K562 (cell line): ENCODE measurements at regions not wholly inside any gene's neighbourhood (a gene's known extent, or its start where the extent isn't known, plus 50 kb on each side); places are given as distances from the start of the nearest gene placed in this dataset.

Source experiments
- ATAC-seq: fragments of 200-7000 bp; cut with Tn5 transposase; 3 replicates; pipeline ENCODE4 v1.9.1; 2020; ENCODE audit warnings: moderate library complexity
- BruUV-seq: library from RNA; stranded (reverse); fragments of 400-500 nt; replicated peaks from 2 replicates; lab custom pipeline; 2021; lab: Mats Ljungman, UMichigan
- CTCF ChIA-PET: fragments of 300-600 bp; formaldehyde crosslinking; extraction: SDS; loops from one replicate; lab custom pipeline; 2021; ENCODE audit warnings: low intra/inter-chr PET ratio; lab: Yijun Ruan, JAX
- POLR2A ChIA-PET: fragments of 300-600, 350-650 bp; sonication (Branson Sonifier 250); formaldehyde crosslinking; extraction: SDS; loops from one replicate; lab custom pipeline; 2021; ENCODE audit warnings: antibody characterized with exemption, inconsistent platforms; lab: Yijun Ruan, JAX
- DNase-seq, 4 experiments: peaks; one replicate each; pipeline versions ENCODE4 v3.0.0 to v3.0.0-alpha.2; 2011 to 2018; ENCODE audit warnings: low spot score in 3 of 4, mixed read lengths in 3 of 4; ENCODE audit errors: extremely low read depth in 1 of 4
- FAIRE-seq: peaks from 2 replicates; lab custom pipeline; 2011; peaks lifted over from hg19 to GRCh38; lab: Jason Lieb, UNC
- H2AFZ ChIP-seq: 2 replicates; pipeline ENCODE4 v1.6.0; 2011; ENCODE audit warnings: low read depth, low read length, control low read depth, inconsistent platforms
- H3K27ac ChIP-seq: fragments of 200-600 bp; 3 replicates; pipeline ENCODE4 v1.8.0; 2011; ENCODE audit warnings: low read depth, mild to moderate bottlenecking, control low read depth, inconsistent platforms, low read length, moderate library complexity, mixed read lengths; ENCODE audit errors: extremely low read depth
- H3K27me3 ChIP-seq, 2 experiments: fragments of 300-600 bp in 1 of 2; 2 replicates in 1 of 2; 3 replicates in 1 of 2; pipeline versions ENCODE4 v1.6.0 to v1.8.0; 2011; ENCODE audit warnings: inconsistent platforms in 2 of 2, low read length in 2 of 2, mild to moderate bottlenecking in 1 of 2, mixed read lengths in 1 of 2, moderate library complexity in 1 of 2; ENCODE audit not compliant: control insufficient read depth in 2 of 2, insufficient read depth in 2 of 2
- H3K36me3 ChIP-seq: fragments of 300-600 bp; 3 replicates; pipeline ENCODE4 v1.8.0; 2011; ENCODE audit warnings: mild to moderate bottlenecking, low read length, inconsistent platforms; ENCODE audit not compliant: control insufficient read depth, insufficient read depth
- H3K4me1 ChIP-seq, 2 experiments: fragments of 200-600 bp in 1 of 2; replicated peaks in 1 of 2; 2 replicates in 1 of 2; 3 replicates in 1 of 2; pipeline versions ENCODE4 v1.5.1 to v1.8.0; 2011; ENCODE audit warnings: inconsistent platforms in 2 of 2, low read length in 2 of 2, mild to moderate bottlenecking in 1 of 2, mixed read lengths in 1 of 2, moderate library complexity in 1 of 2; ENCODE audit not compliant: control insufficient read depth in 2 of 2, insufficient read depth in 2 of 2
- H3K4me2 ChIP-seq: 2 replicates; pipeline ENCODE4 v1.6.1; 2011; ENCODE audit warnings: low read length, control low read depth, inconsistent platforms, mixed read lengths; ENCODE audit not compliant: insufficient read depth
- H3K4me3 ChIP-seq: fragments of 200-600 bp; sonication (generic), shearing (Covaris generic); 2 replicates; pipeline ENCODE4 v1.5.1; 2016; ENCODE audit warnings: control low read depth, inconsistent platforms
- H3K79me2 ChIP-seq: fragments of 200-600 bp; 3 replicates; pipeline ENCODE4 v1.8.0; 2011; ENCODE audit warnings: low read length, inconsistent platforms; ENCODE audit not compliant: control insufficient read depth, insufficient read depth
- H3K9ac ChIP-seq, 2 experiments: 2 replicates each; pipeline versions ENCODE4 v1.6.0 to v1.6.1; 2011; ENCODE audit warnings: low read depth in 2 of 2, low read length in 2 of 2, control low read depth in 1 of 2, inconsistent platforms in 1 of 2, mild to moderate bottlenecking in 1 of 2, mixed read lengths in 1 of 2; ENCODE audit not compliant: insufficient read depth in 1 of 2
- H3K9me1 ChIP-seq: one replicate; pipeline ENCODE4 v1.6.0; 2011; ENCODE audit warnings: inconsistent platforms, mild to moderate bottlenecking, low read length, moderate library complexity; ENCODE audit not compliant: control insufficient read depth, insufficient read depth
- H3K9me3 ChIP-seq: replicated peaks from 2 replicates; pipeline ENCODE4 v1.5.1; 2011; ENCODE audit warnings: low read depth, low read length, inconsistent platforms; ENCODE audit not compliant: control insufficient read depth, insufficient read depth
- H4K20me1 ChIP-seq: replicated peaks from 2 replicates; pipeline ENCODE4 v1.6.1; 2011; ENCODE audit warnings: low read length, inconsistent platforms, mixed read lengths; ENCODE audit not compliant: control insufficient read depth, insufficient read depth
- BCLAF1 ChIP-seq, 2 experiments: fragments of 450-650 bp in 1 of 2; IDR thresholded peaks; 2 replicates each; pipeline ENCODE4 v1.6.1; 2011 to 2017; ENCODE audit warnings: low read depth in 2 of 2, antibody characterized with exemption in 1 of 2, borderline replicate concordance in 1 of 2, low read length in 1 of 2, mild to moderate bottlenecking in 1 of 2, mixed read lengths in 1 of 2; ENCODE audit not compliant: control insufficient read depth in 1 of 2
- CCNT2 ChIP-seq: IDR thresholded peaks from 2 replicates; pipeline ENCODE4 v1.6.1; 2011; ENCODE audit warnings: borderline replicate concordance, low read depth, mild to moderate bottlenecking, moderate library complexity, mixed read lengths, low read length; ENCODE audit not compliant: insufficient read length; ENCODE audit errors: extremely low read depth
- GATA2 ChIP-seq: sonication (generic); formaldehyde crosslinking; IDR thresholded peaks from 2 replicates; pipeline ENCODE4 v1.4.0; 2020; ENCODE audit warnings: mild to moderate bottlenecking, missing genetic modification reagents
- HOXB6 ChIP-seq: fragments of 250-450 bp; sonication (Bioruptor Pico); IDR thresholded peaks from 2 replicates; pipeline ENCODE4 v1.5.1; 2022; ENCODE audit warnings: mild to moderate bottlenecking, borderline replicate concordance
- ILK ChIP-seq: fragments of 450-650 bp; IDR thresholded peaks from 2 replicates; pipeline ENCODE4 v1.6.1; 2016; ENCODE audit warnings: missing genetic modification characterization, low read depth, mild to moderate bottlenecking, missing compliant biosample characterization, moderate library complexity, borderline replicate concordance
- MTF1 ChIP-seq: fragments of 250-450 bp; sonication (Bioruptor Pico); IDR thresholded peaks from 2 replicates; pipeline ENCODE4 v1.9.0; 2021; ENCODE audit warnings: moderate library complexity, mild to moderate bottlenecking, inconsistent platforms, borderline replicate concordance
- MYC ChIP-seq, 2 experiments: fragments of 250-450 bp in 1 of 2; sonication (Bioruptor Pico) in 1 of 2; IDR thresholded peaks; 2 replicates each; pipeline versions ENCODE4 v1.5.1 to v1.6.1; 2012 to 2021; ENCODE audit warnings: low read depth in 2 of 2, borderline replicate concordance in 1 of 2, improper control_type of control experiment in 1 of 2, low read length in 1 of 2, mild to moderate bottlenecking in 1 of 2, moderate library complexity in 1 of 2
- NR1H2 ChIP-seq: sonication (generic); formaldehyde crosslinking; IDR thresholded peaks from 2 replicates; pipeline ENCODE4 v1.4.0; 2020; ENCODE audit warnings: mild to moderate bottlenecking, missing genetic modification reagents
- RFX7 ChIP-seq: fragments of 250-450 bp; sonication (Bioruptor Pico); IDR thresholded peaks from 2 replicates; pipeline ENCODE4 v1.5.1; 2021; ENCODE audit warnings: mild to moderate bottlenecking
- SETDB1 ChIP-seq: IDR thresholded peaks from one replicate; pipeline ENCODE4 v1.6.1; 2012; ENCODE audit warnings: low read length, control low read depth, inconsistent platforms
- ZNF175 ChIP-seq: fragments of 200-800 bp; sonication (Bioruptor generic); IDR thresholded peaks from 2 replicates; pipeline ENCODE4 v1.6.1; 2016; ENCODE audit warnings: low read depth, mild to moderate bottlenecking, missing genetic modification characterization, missing compliant biosample characterization
- ZNF184 ChIP-seq: sonication (generic); formaldehyde crosslinking; IDR thresholded peaks from 2 replicates; pipeline ENCODE4 v1.5.0; 2020; ENCODE audit warnings: missing genetic modification reagents
- ZNF212 ChIP-seq: fragments of 450-650 bp; formaldehyde crosslinking; IDR thresholded peaks from 2 replicates; pipeline ENCODE4 v1.4.0; 2020; ENCODE audit warnings: mild to moderate bottlenecking
- ZNF23 ChIP-seq: fragments of 250-450 bp; sonication (Bioruptor Pico); IDR thresholded peaks from 2 replicates; pipeline ENCODE4 v1.4.0; 2020; ENCODE audit warnings: mild to moderate bottlenecking
- ZNF778 ChIP-seq: fragments of 450-650 bp; formaldehyde crosslinking; IDR thresholded peaks from 2 replicates; pipeline ENCODE4 v1.4.0; 2020; ENCODE audit warnings: mild to moderate bottlenecking, moderate library complexity
- whole genome bisulfite sequencing: fragments of 100-300 bp; shearing (Covaris generic); methylation state at CpG from one replicate; pipeline ENCODE4 v1.1.6; 2016; ENCODE audit warnings: low coverage, mixed read lengths; ENCODE audit not compliant: insufficient coverage; ENCODE audit errors: missing lambda C conversion rate; 5-methylcytosine and 5-hydroxymethylcytosine counted together
- in situ Hi-C: fragments of 300-500 bp; cut with MboI; formaldehyde crosslinking; loops from 4 replicates; pipeline ENCODE4 v1.15.0; 2018; ENCODE audit warnings: inconsistent platforms, mixed read lengths
- intact Hi-C: fragments of 100-400 bp; cut with micrococcal nuclease; formaldehyde crosslinking; loops from 2 replicates; pipeline ENCODE4 v1.14.2; 2022
- TF ChIP-seq, protein P1 (sequence below): fragments of 450-650 bp; formaldehyde crosslinking; IDR thresholded peaks from 2 replicates; pipeline ENCODE4 v1.4.0; 2020; ENCODE audit warnings: mild to moderate bottlenecking, moderate library complexity
- TF ChIP-seq, protein P2 (sequence below): sonication (generic); formaldehyde crosslinking; IDR thresholded peaks from 2 replicates; pipeline ENCODE4 v1.8.0; 2022; ENCODE audit warnings: missing genetic modification reagents, mild to moderate bottlenecking, moderate library complexity, borderline replicate concordance

DNA sequence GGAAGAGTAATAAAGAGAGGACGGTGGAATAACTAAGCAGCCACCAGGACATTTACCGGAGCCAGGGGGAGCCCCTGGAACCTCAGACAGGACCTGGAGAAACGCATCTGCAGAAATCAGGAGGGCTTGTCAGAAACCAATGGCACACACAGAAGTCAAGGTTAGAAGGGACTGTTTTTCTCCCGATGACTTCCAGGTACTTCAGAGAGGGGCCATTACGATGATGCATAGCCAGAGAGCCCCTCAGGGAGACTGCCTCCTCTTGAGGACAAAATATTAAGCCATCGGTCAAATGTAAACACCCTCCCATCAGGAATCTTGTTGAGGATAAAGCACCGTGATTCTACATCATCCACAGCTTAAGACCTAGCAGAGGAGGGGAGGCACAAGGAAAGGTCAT lies 333.6 kb upstream of the CDH5 start:
- Histone ChIP-seq H4K20me1 (no peaks in the 10 kb centered on the region), H3K4me1 (no peaks in the 10 kb centered on the region), H3K4me3 (no peak overlapping the region), H3K79me2 (no peaks in the 10 kb centered on the region), H3K4me2 (no peak overlapping the region), H3K27ac (no peak overlapping the region), H2AFZ (no peak overlapping the region), H3K36me3 (no peaks in the 10 kb centered on the region), H3K9me3 (no peaks in the 10 kb centered on the region), H3K9me1 (no peaks in the 10 kb centered on the region), H3K9ac (no peak overlapping the region), H3K27me3 (no peaks in the 10 kb centered on the region)
- no TSS peak for BruUV-seq
- intact Hi-C loops: no loop called here
- no peak for FAIRE-seq
- ATAC-seq: no peak
- CTCF ChIA-PET: no interaction called here
- in situ Hi-C loops: no loop called here
- DNase-seq: no peak
- POLR2A ChIA-PET: no interaction called here
- 0% methylated on average over 7 of the region's 7 CpGs for WGBS
- TF ChIP-seq, protein P1, sequence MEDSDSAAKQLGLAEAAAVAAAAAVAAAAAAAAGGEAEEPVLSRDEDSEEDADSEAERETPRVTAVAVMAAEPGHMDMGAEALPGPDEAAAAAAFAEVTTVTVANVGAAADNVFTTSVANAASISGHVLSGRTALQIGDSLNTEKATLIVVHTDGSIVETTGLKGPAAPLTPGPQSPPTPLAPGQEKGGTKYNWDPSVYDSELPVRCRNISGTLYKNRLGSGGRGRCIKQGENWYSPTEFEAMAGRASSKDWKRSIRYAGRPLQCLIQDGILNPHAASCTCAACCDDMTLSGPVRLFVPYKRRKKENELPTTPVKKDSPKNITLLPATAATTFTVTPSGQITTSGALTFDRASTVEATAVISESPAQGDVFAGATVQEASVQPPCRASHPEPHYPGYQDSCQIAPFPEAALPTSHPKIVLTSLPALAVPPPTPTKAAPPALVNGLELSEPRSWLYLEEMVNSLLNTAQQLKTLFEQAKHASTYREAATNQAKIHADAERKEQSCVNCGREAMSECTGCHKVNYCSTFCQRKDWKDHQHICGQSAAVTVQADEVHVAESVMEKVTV (CRISPR knock-in tag): no peak
- TF ChIP-seq ZNF212 (CRISPR knock-in tag) (no peak), CCNT2 (no peak), GATA2 (CRISPR knock-in tag) (no peak), BCLAF1 (IDR thresholded peaks at IDR 0.05; ENCODE audit: borderline replicate concordance in 1 of 2, control insufficient read depth in 1 of 2, low read depth in 2 of 2, low read length in 1 of 2) (no peak), ZNF175 (CRISPR knock-in tag) (no peak), MYC (IDR thresholded peaks at IDR 0.05; ENCODE audit: low read depth, low read length) (no peak), MYC (CRISPR knock-in tag; IDR thresholded peaks at IDR 0.05; ENCODE audit: borderline replicate concordance, low read depth) (no peak), MTF1 (CRISPR knock-in tag) (no peak), ZNF778 (CRISPR knock-in tag) (no peak), RFX7 (no peak), HOXB6 (no peak), NR1H2 (CRISPR knock-in tag) (no peak), ZNF23 (CRISPR knock-in tag) (no peak), ZNF184 (CRISPR knock-in tag) (no peak), ILK (tag) (no peak), SETDB1 (no peak)
- TF ChIP-seq, protein P2, sequence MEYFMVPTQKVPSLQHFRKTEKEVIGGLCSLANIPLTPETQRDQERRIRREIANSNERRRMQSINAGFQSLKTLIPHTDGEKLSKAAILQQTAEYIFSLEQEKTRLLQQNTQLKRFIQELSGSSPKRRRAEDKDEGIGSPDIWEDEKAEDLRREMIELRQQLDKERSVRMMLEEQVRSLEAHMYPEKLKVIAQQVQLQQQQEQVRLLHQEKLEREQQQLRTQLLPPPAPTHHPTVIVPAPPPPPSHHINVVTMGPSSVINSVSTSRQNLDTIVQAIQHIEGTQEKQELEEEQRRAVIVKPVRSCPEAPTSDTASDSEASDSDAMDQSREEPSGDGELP (CRISPR knock-in tag): no peak
